CD4-positive, alpha-beta memory T cell (primary cell): ENCODE measurements at regions not wholly inside any gene's neighbourhood (a gene's known extent, or its start where the extent isn't known, plus 50 kb on each side); places are given as distances from the start of the nearest gene placed in this dataset.
"Not testable (repeated sequence)": the region's sequence is repeated elsewhere in the genome, so short reads cannot be mapped to it uniquely, and the experiment has no call there.

Experiments used
- CTCF ChIA-PET: fragments of 350-600 bp; sonication (Branson Sonifier 250); formaldehyde crosslinking; loops from one replicate; lab custom pipeline; 2021; ENCODE audit warnings: inconsistent platforms; ENCODE audit not compliant: partially characterized antibody; lab: Charles Lee
- POLR2A ChIA-PET: fragments of 350-600 bp; sonication (Branson Sonifier 250); formaldehyde crosslinking; loops from one replicate; lab custom pipeline; 2021; ENCODE audit not compliant: partially characterized antibody; lab: Charles Lee
- DNase-seq, 5 donors: peaks; one replicate each; pipeline versions ENCODE4 v3.0.0 to v3.0.0-alpha.2; 2020 to 2022; ENCODE audit warnings: mixed read lengths in 1 of 5
- H3K27ac ChIP-seq: one replicate; pipeline ENCODE4 v1.7.0; 2013; ENCODE audit warnings: low read depth, low read length
- H3K27me3 ChIP-seq: 2 replicates; pipeline ENCODE4 v1.7.0; 2013; ENCODE audit warnings: mild to moderate bottlenecking, low read length, moderate library complexity; ENCODE audit not compliant: insufficient read depth
- H3K36me3 ChIP-seq: 2 replicates; pipeline ENCODE4 v1.7.0; 2013; ENCODE audit warnings: mild to moderate bottlenecking, low read length, moderate library complexity; ENCODE audit not compliant: insufficient read depth
- H3K4me1 ChIP-seq: 2 replicates; pipeline ENCODE4 v1.7.0; 2013; ENCODE audit warnings: mild to moderate bottlenecking, low read length, moderate library complexity; ENCODE audit not compliant: insufficient read depth
- H3K4me3 ChIP-seq, 2 donors: one replicate each; pipeline ENCODE4 v1.7.0; 2013; ENCODE audit warnings: low read length in 2 of 2, mild to moderate bottlenecking in 1 of 2
- H3K9me3 ChIP-seq, 2 donors: one replicate each; pipeline ENCODE4 v1.7.0; 2013; ENCODE audit warnings: low read length in 2 of 2, control low read depth in 1 of 2; ENCODE audit not compliant: control insufficient read depth in 1 of 2
- H3K27ac Mint-ChIP-seq, 7 donors: one replicate each; pipeline ENCODE4 v1.8.0; 2020 to 2021; ENCODE audit warnings: mixed read lengths in 7 of 7, mild to moderate bottlenecking in 6 of 7, inconsistent platforms in 3 of 7, moderate library complexity in 3 of 7
- H3K27me3 Mint-ChIP-seq, 2 donors: one replicate each; pipeline ENCODE4 v1.8.0; 2020 to 2021; ENCODE audit warnings: mixed read lengths in 2 of 2
- H3K36me3 Mint-ChIP-seq, 2 donors: one replicate each; pipeline ENCODE4 v1.8.0; 2020 to 2021; ENCODE audit warnings: mixed read lengths in 2 of 2, inconsistent platforms in 1 of 2, mild to moderate bottlenecking in 1 of 2
- H3K4me1 Mint-ChIP-seq, 4 donors: one replicate each; pipeline ENCODE4 v1.8.0; 2020 to 2021; ENCODE audit warnings: mixed read lengths in 4 of 4, mild to moderate bottlenecking in 1 of 4
- H3K4me3 Mint-ChIP-seq, 8 donors: one replicate each; pipeline ENCODE4 v1.8.0; 2020 to 2021; ENCODE audit warnings: mixed read lengths in 8 of 8, mild to moderate bottlenecking in 7 of 8, moderate library complexity in 6 of 8, inconsistent platforms in 3 of 8
- H3K9me3 Mint-ChIP-seq, 8 donors: one replicate each; pipeline ENCODE4 v1.8.0; 2020 to 2021; ENCODE audit warnings: mixed read lengths in 8 of 8, mild to moderate bottlenecking in 5 of 8, inconsistent platforms in 3 of 8, moderate library complexity in 1 of 8
- intact Hi-C: fragments of 100-400 bp; cut with micrococcal nuclease; formaldehyde crosslinking; loops from one replicate; pipeline ENCODE4 v1.15.1; 2023

- ChIA-PET POLR2A (no interaction called here), CTCF (no interaction called here)
- H3K4me1 Mint-ChIP-seq, result no peaks in the 10 kb centered on the region
- H3K27me3 Mint-ChIP-seq, result no peaks in the 10 kb centered on the region
- no peak overlapping the region for H3K4me3 ChIP-seq
- H3K27me3 ChIP-seq, result no peaks in the 10 kb centered on the region
- no peak for DNase-seq
- intact Hi-C loops, result no loop called here
- no peaks in the 10 kb centered on the region for H3K9me3 ChIP-seq
- H3K4me1 ChIP-seq, result no peaks in the 10 kb centered on the region
- no peak overlapping the region for H3K27ac Mint-ChIP-seq
- peaks cover under 1 to 33% (median 18%) of the 10 kb centered on the region in 8 donors for H3K9me3 Mint-ChIP-seq
- no peak overlapping the region for H3K27ac ChIP-seq
- no peak overlapping the region for H3K4me3 Mint-ChIP-seq
- no peaks in the 10 kb centered on the region for H3K36me3 Mint-ChIP-seq
- no peaks in the 10 kb centered on the region for H3K36me3 ChIP-seq
Measured at GRCh38 chr11:24216488-24216887, 280.4 kb upstream of the LUZP2 start.

GRCh38 chr11:24217319-24217718 lies 279.5 kb upstream of the LUZP2 start:
- H3K36me3 ChIP-seq, H3K27me3 ChIP-seq, POLR2A ChIA-PET, H3K27ac ChIP-seq, H3K27me3 Mint-ChIP-seq, H3K4me3 Mint-ChIP-seq, H3K4me1 ChIP-seq, DNase-seq, intact Hi-C loops, H3K9me3 ChIP-seq, H3K4me3 ChIP-seq, H3K4me1 Mint-ChIP-seq, H3K27ac Mint-ChIP-seq, H3K36me3 Mint-ChIP-seq: not testable (repeated sequence)
- CTCF ChIA-PET, result interaction anchor here (0.7 kb wide), 1 partner anchor 100 kb away, joined by 3 read pairs; no protein-coding TSS in a partner anchor
- peaks cover 0 to 33% (median 17%) of the 10 kb centered on the region in 8 donors for H3K9me3 Mint-ChIP-seq

- Histone ChIP-seq H3K27me3 (no peaks in the 10 kb centered on the region), H3K27ac (no peak overlapping the region), H3K4me1 (no peaks in the 10 kb centered on the region), H3K4me3 (no peak overlapping the region), H3K9me3 (no peaks in the 10 kb centered on the region), H3K36me3 (no peaks in the 10 kb centered on the region)
- ChIA-PET POLR2A (no interaction called here), CTCF (no interaction called here)
- Mint-ChIP-seq H3K4me3 (no peak overlapping the region), H3K4me1 (no peaks in the 10 kb centered on the region), H3K9me3 (peaks cover 4 to 28% (median 11%) of the 10 kb centered on the region in 8 donors), H3K27ac (no peak overlapping the region), H3K36me3 (no peaks in the 10 kb centered on the region), H3K27me3 (no peaks in the 10 kb centered on the region)
- no peak for DNase-seq
- intact Hi-C loops, result no loop called here
Measured at GRCh38 chr11:24225501-24225900, 271.4 kb upstream of the LUZP2 start.

GRCh38 chr11:24226606-24227005 lies 270.2 kb upstream of the LUZP2 start:
- ChIA-PET POLR2A (no interaction called here), CTCF (no interaction called here)
- H3K27ac ChIP-seq, result no peak overlapping the region
- no peaks in the 10 kb centered on the region for H3K27me3 Mint-ChIP-seq
- no peaks in the 10 kb centered on the region for H3K9me3 ChIP-seq
- no peaks in the 10 kb centered on the region for H3K4me1 ChIP-seq
- no peaks in the 10 kb centered on the region for H3K27me3 ChIP-seq
- H3K9me3 Mint-ChIP-seq, result peaks cover 0 to 24% (median 9%) of the 10 kb centered on the region in 8 donors
- no peak for DNase-seq
- H3K4me3 Mint-ChIP-seq, result no peak overlapping the region
- no peak overlapping the region for H3K27ac Mint-ChIP-seq
- intact Hi-C loops, result no loop called here
- H3K36me3 Mint-ChIP-seq, result no peaks in the 10 kb centered on the region
- no peaks in the 10 kb centered on the region for H3K36me3 ChIP-seq
- no peaks in the 10 kb centered on the region for H3K4me1 Mint-ChIP-seq
- no peak overlapping the region for H3K4me3 ChIP-seq

- Mint-ChIP-seq H3K4me3 (no peak overlapping the region), H3K36me3 (no peaks in the 10 kb centered on the region), H3K27me3 (no peaks in the 10 kb centered on the region), H3K27ac (no peak overlapping the region), H3K9me3 (peaks cover 1 to 24% (median 7%) of the 10 kb centered on the region in 8 donors), H3K4me1 (no peaks in the 10 kb centered on the region)
- H3K36me3 ChIP-seq, result no peaks in the 10 kb centered on the region
- CTCF ChIA-PET, result interaction anchor here (0.8 kb wide), 1 partner anchor 14 kb away, joined by 4 read pairs; no protein-coding TSS in a partner anchor
- intact Hi-C loops, result no loop called here
- H3K4me3 ChIP-seq, result no peak overlapping the region
- no peaks in the 10 kb centered on the region for H3K9me3 ChIP-seq
- no peaks in the 10 kb centered on the region for H3K4me1 ChIP-seq
- POLR2A ChIA-PET, result no interaction called here
- H3K27me3 ChIP-seq, result no peaks in the 10 kb centered on the region
- DNase-seq, result no peak
- H3K27ac ChIP-seq, result no peak overlapping the region
Measured at GRCh38 chr11:24233041-24233440, 263.8 kb upstream of the LUZP2 start.

GRCh38 chr11:24234822-24235508 lies 261.9 kb upstream of the LUZP2 start:
- Histone ChIP-seq H3K27ac (no peak overlapping the region), H3K36me3 (no peaks in the 10 kb centered on the region), H3K27me3 (no peaks in the 10 kb centered on the region), H3K4me3 (no peak overlapping the region), H3K4me1 (no peaks in the 10 kb centered on the region), H3K9me3 (no peaks in the 10 kb centered on the region)
- peaks cover 0 to 22% (median 9%) of the 10 kb centered on the region in 8 donors for H3K9me3 Mint-ChIP-seq
- ChIA-PET CTCF (no interaction called here), POLR2A (no interaction called here)
- H3K36me3 Mint-ChIP-seq, result no peaks in the 10 kb centered on the region
- H3K27ac Mint-ChIP-seq, result no peak overlapping the region
- intact Hi-C loops, result no loop called here
- no peak for DNase-seq
- no peaks in the 10 kb centered on the region for H3K4me1 Mint-ChIP-seq
- no peaks in the 10 kb centered on the region for H3K27me3 Mint-ChIP-seq
- H3K4me3 Mint-ChIP-seq, result no peak overlapping the region

GRCh38 chr11:24238771-24239645 lies 257.8 kb upstream of the LUZP2 start:
- Histone ChIP-seq H3K27me3 (no peaks in the 10 kb centered on the region), H3K27ac (no peak overlapping the region), H3K36me3 (no peaks in the 10 kb centered on the region), H3K4me1 (no peaks in the 10 kb centered on the region), H3K4me3 (no peak overlapping the region), H3K9me3 (no peaks in the 10 kb centered on the region)
- H3K9me3 Mint-ChIP-seq, result peaks cover 3 to 20% (median 14%) of the 10 kb centered on the region in 8 donors
- H3K27ac Mint-ChIP-seq, result no peak overlapping the region
- intact Hi-C loops, result no loop called here
- no peaks in the 10 kb centered on the region for H3K36me3 Mint-ChIP-seq
- no peaks in the 10 kb centered on the region for H3K4me1 Mint-ChIP-seq
- no peak overlapping the region for H3K4me3 Mint-ChIP-seq
- H3K27me3 Mint-ChIP-seq, result no peaks in the 10 kb centered on the region
- CTCF ChIA-PET, result no interaction called here
- DNase-seq, result no peak
- POLR2A ChIA-PET, result no interaction called here
